Sigmoid colon (tissue), 3 donors: ENCODE measurements at regions not wholly inside any gene's neighbourhood (a gene's known extent, or its start where the extent isn't known, plus 50 kb on each side); places are given as distances from the start of the nearest gene placed in this dataset.

ENCODE experiments used
- CTCF ChIP-seq, 4 experiments: fragments of 450-650 bp in 3 of 4; fragments of 200-600 bp in 1 of 4; IDR thresholded peaks; one replicate each; pipeline ENCODE4 v1.5.1; 2016 to 2019; ENCODE audit warnings: antibody characterized with exemption in 4 of 4, mild to moderate bottlenecking in 3 of 4, moderate library complexity in 2 of 4
- POLR2A ChIP-seq, 2 donors: fragments of 450-650 bp; IDR thresholded peaks; one replicate each; pipeline ENCODE4 v1.6.1; 2016; ENCODE audit warnings: antibody characterized with exemption in 2 of 2, mild to moderate bottlenecking in 2 of 2, moderate library complexity in 2 of 2

GRCh38 chr16:86726340-86726739 is 148.0 kb downstream of the FOXL1 start:
- TF ChIP-seq POLR2A (IDR thresholded peaks at IDR 0.05) (no peak), CTCF (IDR thresholded peaks at IDR 0.05) (no peak)
